Heart right ventricle (tissue), 16 donors: ENCODE measurements at regions not wholly inside any gene's neighbourhood (a gene's known extent, or its start where the extent isn't known, plus 50 kb on each side); places are given as distances from the start of the nearest gene placed in this dataset.

ENCODE experiments used
- ATAC-seq, 8 donors: fragments of 200-7000 bp; cut with Tn5 transposase; one replicate each; pipeline ENCODE4 v1.9.1; 2020; ENCODE audit warnings: mild to moderate bottlenecking in 8 of 8, moderate library complexity in 8 of 8, moderate number of reproducible peaks in 1 of 8
- DNase-seq, 2 donors: peaks; one replicate each; pipeline ENCODE4 v3.0.0-alpha.2; 2020
- H3K27ac ChIP-seq, 10 donors: fragments of 200-600 bp; sonication (generic) in 2 of 10; one replicate each; pipeline versions ENCODE4 v1.5.0 to v1.8.0; 2020 to 2022; ENCODE audit warnings: mild to moderate bottlenecking in 3 of 10
- H3K27me3 ChIP-seq, 7 donors: fragments of 200-600 bp; one replicate each; pipeline ENCODE4 v1.8.0; 2021 to 2022; ENCODE audit warnings: mild to moderate bottlenecking in 2 of 7
- H3K36me3 ChIP-seq, 9 donors: fragments of 200-600 bp; sonication (generic) in 1 of 9; one replicate each; pipeline versions ENCODE4 v1.5.0 to v1.8.0; 2020 to 2022; ENCODE audit warnings: mild to moderate bottlenecking in 2 of 9
- H3K4me1 ChIP-seq, 9 donors: fragments of 200-600 bp; sonication (generic) in 1 of 9; one replicate each; pipeline versions ENCODE4 v1.5.0 to v1.8.0; 2020 to 2022; ENCODE audit warnings: mild to moderate bottlenecking in 4 of 9
- H3K4me3 ChIP-seq, 10 donors: fragments of 200-600 bp; sonication (generic) in 2 of 10; one replicate each; pipeline versions ENCODE4 v1.5.0 to v1.8.0; 2020 to 2022; ENCODE audit warnings: mild to moderate bottlenecking in 7 of 10, moderate library complexity in 2 of 10
- H3K9me3 ChIP-seq, 11 donors: fragments of 200-600 bp in 10 of 11; sonication (generic) in 2 of 11; one replicate each; pipeline versions ENCODE4 v1.5.0 to v1.8.0; 2013 to 2022; ENCODE audit warnings: mild to moderate bottlenecking in 2 of 11, control low read depth in 1 of 11, moderate library complexity in 1 of 11
- CTCF ChIP-seq, 9 donors: fragments of 200-600 bp; sonication (generic) in 2 of 9; IDR thresholded peaks; one replicate each; pipeline versions ENCODE4 v1.5.0 to v1.8.0; 2021 to 2022; ENCODE audit warnings: antibody characterized with exemption in 9 of 9, mild to moderate bottlenecking in 5 of 9, moderate library complexity in 1 of 9
- WGBS, 2 donors: extraction: QIAGEN DNeasy Blood & Tissue Kit; methylation state at CpG; one replicate each; pipeline ENCODE4 v1.1.7; 2013; ENCODE audit warnings: inconsistent platforms in 1 of 2; 5-methylcytosine and 5-hydroxymethylcytosine counted together
- intact Hi-C, 10 donors: fragments of 100-400 bp; cut with DNase I; formaldehyde crosslinking; loops; one replicate each; pipeline versions ENCODE4 v1.11.1 to v1.14.2; 2022
- donor health status: Arrhythmogenic right ventricular cardiomyopathy.
- donor health status: ischemic (EF 13 %, LVEDD 7.1; RV severe dilation, severe dysfunction).
- donor health status: healthy with polysubstance abuse.
- donor health status: DM: no; HTN: yes; CAD: no.
- donor health status: DM: no; HTN: no; CAD: no.
- donor health status: ischemic (EF 25% LVEDD 6.9; RV normal size, moderate dysfunction).
- donor health status: ischemic (EF 25% LVEDD 5.7; RV mildly dilated, moderate dysfunction).
- donor health status: healthy.
- donor health status: DM: yes; HTN: yes; CAD: no.
- donor health status: Ischemic cardiomyopathy.
- donor health status: ischemic (EF 35%, LVEDD 5.7; RV mildly dilated, moderate dysfunction).
- donor health status: nonischemic (EF 11% LVEDD 7.7; RV severe dilation, severe dysfunction).
- donor health status: DM: yes; HTN: yes; CAD: no.
- donor health status: PGD.
- donor health status: ischemic (EF 29% LVEDD 5.4; RV normal size, mild dysfunction).
- donor health status: nonischemic (EF 23%, LVEDD 6.1; RV moderate dilation, normal function).

GRCh38 chr6:168232062-168232461, 87.5 kb downstream of the DACT2 start:
- DNase-seq (no peak), ATAC-seq (peak in 2 of 8 donors; percentile 13 to 55)
- peaks cover 0 to 2% (median 0%) of the 10 kb centered on the region in 9 donors for H3K4me1 ChIP-seq
- WGBS, 2 donors: 46 to 49% methylated on average over 6 of the region's 6 CpGs
- no peak for TF ChIP-seq CTCF (IDR thresholded peaks at IDR 0.05)
- no peak overlapping the region for H3K4me3 ChIP-seq
- no peak overlapping the region for H3K27ac ChIP-seq
- no peaks in the 10 kb centered on the region for H3K36me3 ChIP-seq
- peaks cover 0 to 48% (median 14%) of the 10 kb centered on the region in 7 donors for H3K27me3 ChIP-seq
- intact Hi-C loops: no loop called here
- H3K9me3 ChIP-seq: no peaks in the 10 kb centered on the region

- WGBS, 2 donors: 58 to 67% methylated on average over 8 of the region's 8 CpGs
- peaks cover 0 to 48% (median 15%) of the 10 kb centered on the region in 7 donors for H3K27me3 ChIP-seq
Observed at GRCh38 chr6:168231393-168231957, 88.1 kb downstream of the DACT2 start.

GRCh38 chr6:168229368-168229752, 90.2 kb downstream of the DACT2 start:
- Histone ChIP-seq H3K27me3 (peaks cover 0 to 59% (median 22%) of the 10 kb centered on the region in 7 donors), H3K27ac (no peak overlapping the region), H3K4me3 (no peak overlapping the region), H3K9me3 (no peaks in the 10 kb centered on the region), H3K4me1 (peaks cover 0 to 13% (median 0%) of the 10 kb centered on the region in 9 donors), H3K36me3 (no peaks in the 10 kb centered on the region)
- ATAC-seq: no peak
- 91 to 95% methylated on average over 25 of the region's 25 CpGs for WGBS, 2 donors
- intact Hi-C loops: loop anchor here in 1 of 10 donors (10.0 kb wide), 1 partner anchor 95 kb away; no protein-coding TSS in a partner anchor
- no peak for TF ChIP-seq CTCF (IDR thresholded peaks at IDR 0.05)
- DNase-seq: no peak

More at GRCh38 chr6:168231393-168231957, 88.1 kb downstream of the DACT2 start:
- ATAC-seq: no peak
- Histone ChIP-seq H3K9me3 (no peaks in the 10 kb centered on the region), H3K4me3 (no peak overlapping the region), H3K27ac (no peak overlapping the region), H3K36me3 (no peaks in the 10 kb centered on the region), H3K4me1 (peaks cover 0 to 8% (median 0%) of the 10 kb centered on the region in 9 donors)
- intact Hi-C loops: no loop called here
- TF ChIP-seq CTCF (IDR thresholded peaks at IDR 0.05): no peak
- DNase-seq: no peak

GRCh38 chr6:168228676-168229367, 90.8 kb downstream of the DACT2 start:
- WGBS, 2 donors: 94 to 95% methylated on average over 24 of the region's 24 CpGs
- H3K4me1 ChIP-seq: peaks cover 0 to 13% (median 0%) of the 10 kb centered on the region in 9 donors
- H3K27ac ChIP-seq: no peak overlapping the region
- H3K4me3 ChIP-seq: no peak overlapping the region
- TF ChIP-seq CTCF (IDR thresholded peaks at IDR 0.05): no peak
- peaks cover 0 to 59% (median 26%) of the 10 kb centered on the region in 7 donors for H3K27me3 ChIP-seq
- ATAC-seq: no peak
- no peak for DNase-seq
- H3K36me3 ChIP-seq: no peaks in the 10 kb centered on the region
- H3K9me3 ChIP-seq: no peaks in the 10 kb centered on the region
- intact Hi-C loops: loop anchor here in 1 of 10 donors (10.0 kb wide), 1 partner anchor 96 kb away; no protein-coding TSS in a partner anchor
